ENCODE measurements at regions not wholly inside any gene's neighbourhood (a gene's known extent, or its start where the extent isn't known, plus 50 kb on each side); places are given as distances from the start of the nearest gene placed in this dataset.

DNA sequence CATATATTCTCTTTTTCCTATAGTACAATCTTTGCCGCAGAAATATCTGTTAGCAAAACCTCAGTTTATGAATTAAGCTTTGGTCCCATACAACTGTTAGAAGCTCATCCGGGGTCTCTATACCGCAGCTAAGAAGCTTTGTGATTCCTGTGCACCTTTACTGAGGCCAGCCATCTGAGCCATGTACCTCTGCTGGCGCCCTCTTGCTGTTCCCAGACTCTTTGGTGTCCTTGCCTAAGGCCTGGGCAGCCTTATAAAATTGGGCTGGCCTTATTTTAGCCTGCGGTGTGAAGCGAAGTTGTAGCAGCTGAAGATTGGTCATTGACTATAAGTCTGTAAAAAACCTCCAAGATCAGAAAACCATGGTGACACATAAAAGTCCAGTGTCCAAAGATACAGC lies 1135.1 kb upstream of the CHAC2 start:
- H3K4me3 ChIP-seq (ENCODE audit: low read depth, low read length) = no peak overlapping the region
- no peak for DNase-seq (ENCODE audit: low read depth)
- no peaks in the 10 kb centered on the region for H3K36me3 ChIP-seq (ENCODE audit: control insufficient read depth, insufficient read depth, low read length)
- TF ChIP-seq, protein P1, sequence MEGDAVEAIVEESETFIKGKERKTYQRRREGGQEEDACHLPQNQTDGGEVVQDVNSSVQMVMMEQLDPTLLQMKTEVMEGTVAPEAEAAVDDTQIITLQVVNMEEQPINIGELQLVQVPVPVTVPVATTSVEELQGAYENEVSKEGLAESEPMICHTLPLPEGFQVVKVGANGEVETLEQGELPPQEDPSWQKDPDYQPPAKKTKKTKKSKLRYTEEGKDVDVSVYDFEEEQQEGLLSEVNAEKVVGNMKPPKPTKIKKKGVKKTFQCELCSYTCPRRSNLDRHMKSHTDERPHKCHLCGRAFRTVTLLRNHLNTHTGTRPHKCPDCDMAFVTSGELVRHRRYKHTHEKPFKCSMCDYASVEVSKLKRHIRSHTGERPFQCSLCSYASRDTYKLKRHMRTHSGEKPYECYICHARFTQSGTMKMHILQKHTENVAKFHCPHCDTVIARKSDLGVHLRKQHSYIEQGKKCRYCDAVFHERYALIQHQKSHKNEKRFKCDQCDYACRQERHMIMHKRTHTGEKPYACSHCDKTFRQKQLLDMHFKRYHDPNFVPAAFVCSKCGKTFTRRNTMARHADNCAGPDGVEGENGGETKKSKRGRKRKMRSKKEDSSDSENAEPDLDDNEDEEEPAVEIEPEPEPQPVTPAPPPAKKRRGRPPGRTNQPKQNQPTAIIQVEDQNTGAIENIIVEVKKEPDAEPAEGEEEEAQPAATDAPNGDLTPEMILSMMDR (IDR thresholded peaks at IDR 0.05; ENCODE audit: insufficient read depth, low read length, poor library complexity, severe bottlenecking) = no peak
- H3K27me3 ChIP-seq (ENCODE audit: control insufficient read depth, insufficient read depth, low read length) = no peaks in the 10 kb centered on the region

DNA sequence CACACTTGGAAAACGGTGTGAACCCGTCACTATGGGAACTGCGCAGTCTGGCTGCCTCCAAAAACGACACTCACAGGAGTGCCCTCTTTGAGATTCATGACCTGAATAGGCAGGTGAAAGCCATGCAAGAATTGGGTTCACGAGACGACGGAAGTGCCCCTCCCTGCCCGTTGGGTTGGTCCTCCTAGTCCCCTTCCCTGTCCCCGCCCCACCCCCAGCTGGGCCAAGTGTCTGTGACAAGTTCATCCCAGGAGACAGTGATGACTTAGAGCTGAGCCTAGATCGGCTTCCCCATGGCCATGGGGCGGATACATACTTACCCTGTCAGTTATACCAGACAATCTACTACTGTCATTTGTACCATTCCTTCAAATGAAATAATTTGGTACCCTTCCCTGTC lies 1137.7 kb upstream of the CHAC2 start:
- DNase-seq (ENCODE audit: low read depth) = no peak
- Histone ChIP-seq H3K36me3 (ENCODE audit: control insufficient read depth, insufficient read depth, low read length) (no peaks in the 10 kb centered on the region), H3K4me3 (ENCODE audit: low read depth, low read length) (no peak overlapping the region), H3K27me3 (ENCODE audit: control insufficient read depth, insufficient read depth, low read length) (no peaks in the 10 kb centered on the region)
- TF ChIP-seq, protein P1 (IDR thresholded peaks at IDR 0.05; ENCODE audit: insufficient read depth, low read length, poor library complexity, severe bottlenecking) = no peak

DNA sequence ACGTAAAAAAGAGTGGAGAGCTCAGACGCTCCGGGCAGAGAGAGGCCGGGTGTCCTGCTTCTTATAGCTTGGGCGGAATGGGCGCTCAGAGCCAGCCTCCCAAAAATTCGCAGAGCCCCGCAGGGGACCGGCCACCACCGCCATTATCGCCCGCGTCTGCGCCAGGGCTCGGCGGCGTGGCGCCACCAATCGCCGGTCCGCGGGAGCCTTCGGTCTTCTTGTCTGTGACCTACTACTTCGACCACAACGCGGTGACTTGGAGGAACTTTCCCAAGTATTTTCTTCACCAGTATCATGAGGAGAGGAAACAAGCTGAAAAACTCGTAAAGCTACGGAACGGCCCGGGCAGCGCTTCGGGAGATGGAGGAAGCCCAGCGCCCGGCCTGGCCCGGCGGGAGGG lies 1138.1 kb upstream of the CHAC2 start:
- no peak for DNase-seq (ENCODE audit: low read depth)
- TF ChIP-seq, protein P1 (IDR thresholded peaks at IDR 0.05; ENCODE audit: insufficient read depth, low read length, poor library complexity, severe bottlenecking) = no peak

GRCh38 chr2:52622266-52622665 lies 1145.3 kb upstream of the CHAC2 start:
- DNase-seq (ENCODE audit: low read depth) = no peak
- Histone ChIP-seq H3K36me3 (ENCODE audit: control insufficient read depth, insufficient read depth, low read length) (no peaks in the 10 kb centered on the region), H3K4me3 (ENCODE audit: low read depth, low read length) (no peak overlapping the region), H3K27me3 (ENCODE audit: control insufficient read depth, insufficient read depth, low read length) (no peaks in the 10 kb centered on the region)
- TF ChIP-seq, protein P1 (IDR thresholded peaks at IDR 0.05; ENCODE audit: insufficient read depth, low read length, poor library complexity, severe bottlenecking) = no peak

More for the DNA sequence above, 1138.1 kb upstream of the CHAC2 start:
- H3K4me3 ChIP-seq (ENCODE audit: low read depth, low read length) = no peak overlapping the region
- H3K36me3 ChIP-seq (ENCODE audit: control insufficient read depth, insufficient read depth, low read length) = no peaks in the 10 kb centered on the region
- H3K27me3 ChIP-seq (ENCODE audit: control insufficient read depth, insufficient read depth, low read length) = no peaks in the 10 kb centered on the region

DNA sequence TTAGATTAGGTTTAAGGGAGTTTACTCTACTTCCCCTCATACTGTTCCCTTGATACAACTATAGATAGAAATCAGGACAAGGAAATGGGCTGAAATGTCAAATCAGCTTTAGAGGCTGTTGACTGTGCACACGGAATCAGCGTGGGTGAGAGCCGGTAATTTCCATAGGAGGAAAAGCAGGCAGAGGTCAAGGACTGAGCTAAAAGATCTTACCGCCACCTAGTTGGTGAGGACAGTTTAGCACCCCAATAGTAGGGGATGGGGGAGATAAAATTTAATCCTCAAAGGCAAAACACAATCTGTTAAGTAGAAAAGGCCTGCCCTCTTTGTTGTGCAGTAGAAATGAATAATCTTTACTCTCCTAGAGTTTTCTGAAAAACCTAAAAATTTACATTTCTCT lies 1154.5 kb upstream of the CHAC2 start:
- TF ChIP-seq, protein P1 (IDR thresholded peaks at IDR 0.05; ENCODE audit: insufficient read depth, low read length, poor library complexity, severe bottlenecking) = no peak
- Histone ChIP-seq H3K4me3 (ENCODE audit: low read depth, low read length) (no peak overlapping the region), H3K27me3 (ENCODE audit: control insufficient read depth, insufficient read depth, low read length) (no peaks in the 10 kb centered on the region), H3K36me3 (ENCODE audit: control insufficient read depth, insufficient read depth, low read length) (no peaks in the 10 kb centered on the region)
- no peak for DNase-seq (ENCODE audit: low read depth)

GRCh38 chr2:52611759-52612158 lies 1155.8 kb upstream of the CHAC2 start:
- Histone ChIP-seq H3K4me3 (ENCODE audit: low read depth, low read length) (no peak overlapping the region), H3K27me3 (ENCODE audit: control insufficient read depth, insufficient read depth, low read length) (no peaks in the 10 kb centered on the region), H3K36me3 (ENCODE audit: control insufficient read depth, insufficient read depth, low read length) (no peaks in the 10 kb centered on the region)
- DNase-seq (ENCODE audit: low read depth) = no peak
- TF ChIP-seq, protein P1 (IDR thresholded peaks at IDR 0.05; ENCODE audit: insufficient read depth, low read length, poor library complexity, severe bottlenecking) = no peak
